HCT116 (cell line): ENCODE measurements at regions not wholly inside any gene's neighbourhood (a gene's known extent, or its start where the extent isn't known, plus 50 kb on each side); places are given as distances from the start of the nearest gene placed in this dataset.

ENCODE experiments used
- ATAC-seq: fragments of 200-7000 bp; cut with Tn5 transposase; 2 replicates; pipeline ENCODE4 v1.9.1; 2020; ENCODE audit warnings: mild to moderate bottlenecking, moderate library complexity
- BruUV-seq: library from RNA; stranded (reverse); fragments of 400-500 nt; replicated peaks from 2 replicates; lab custom pipeline; 2021; lab: Mats Ljungman, UMichigan
- CTCF ChIA-PET: fragments of 300-600 bp; sonication (Branson Sonifier 250); formaldehyde crosslinking; loops from one replicate; lab custom pipeline; 2021; ENCODE audit warnings: antibody characterized with exemption; lab: Charles Lee
- POLR2A ChIA-PET: fragments of 300-600, 350-600 bp; sonication (Branson Sonifier 250); formaldehyde crosslinking; loops from one replicate; lab custom pipeline; 2021; ENCODE audit warnings: antibody characterized with exemption; lab: Charles Lee
- RAD21 ChIA-PET, 2 experiments: fragments of 300-600 bp; sonication (Branson Sonifier 250); formaldehyde crosslinking; loops; one replicate each; lab custom pipeline; 2023; ENCODE audit warnings: low total read pairs in 2 of 2; ENCODE audit not compliant: uncharacterized antibody in 2 of 2, unreplicated experiment in 2 of 2, low non-redundant PET in 1 of 2; lab: Charles Lee
- DNase-seq: peaks from one replicate; pipeline ENCODE4 v3.0.0-alpha.2; 2010; ENCODE audit warnings: low read depth, low spot score
- H2AFZ ChIP-seq: fragments of 200-600 bp; shearing (Covaris generic), sonication (generic); 2 replicates; pipeline ENCODE4 v1.6.1; 2017; ENCODE audit warnings: low read depth, mixed run types, mixed read lengths, antibody characterized with exemption, low read length; ENCODE audit not compliant: poor library complexity, severe bottlenecking
- H3K27ac ChIP-seq: 2 replicates; pipeline ENCODE4 v1.5.1; 2012; ENCODE audit warnings: low read depth, low read length
- H3K27me3 ChIP-seq: fragments of 200-600 bp; sonication (generic); 2 replicates; pipeline ENCODE4 v1.6.1; 2016; ENCODE audit warnings: mixed run types, low read length, mixed read lengths; ENCODE audit not compliant: insufficient read depth
- H3K36me3 ChIP-seq, 2 experiments: fragments of 200-500 bp in 1 of 2; fragments of 200-600 bp in 1 of 2; sonication (Bioruptor generic) in 1 of 2; sonication (generic) in 1 of 2; 2 replicates each; pipeline versions ENCODE4 v1.5.1 to v1.6.1; 2014 to 2016; ENCODE audit warnings: low read length in 2 of 2, inconsistent platforms in 1 of 2, mixed read lengths in 1 of 2, mixed run types in 1 of 2; ENCODE audit not compliant: insufficient read depth in 2 of 2, control insufficient read depth in 1 of 2
- H3K4me1 ChIP-seq, 2 experiments: fragments of 200-600 bp in 1 of 2; sonication (generic) in 1 of 2; 2 replicates each; pipeline versions ENCODE4 v1.5.1 to v1.6.1; 2012 to 2017; ENCODE audit warnings: low read length in 2 of 2, inconsistent platforms in 1 of 2, mild to moderate bottlenecking in 1 of 2, mixed read lengths in 1 of 2, mixed run types in 1 of 2, moderate library complexity in 1 of 2; ENCODE audit not compliant: insufficient read depth in 2 of 2, control insufficient read depth in 1 of 2
- H3K4me2 ChIP-seq: fragments of 200-600 bp; sonication (generic); 2 replicates; pipeline ENCODE4 v1.6.1; 2017; ENCODE audit warnings: mixed run types, low read length, mixed read lengths
- H3K4me3 ChIP-seq, 2 experiments: fragments of 200-600 bp in 1 of 2; sonication (generic) in 1 of 2; replicated peaks in 1 of 2; 2 replicates each; pipeline ENCODE4 v1.5.1; 2011 to 2016; ENCODE audit warnings: low read length in 2 of 2, control low read depth in 1 of 2, low read depth in 1 of 2, mild to moderate bottlenecking in 1 of 2, mixed read lengths in 1 of 2, mixed run types in 1 of 2
- H3K79me2 ChIP-seq: fragments of 200-600 bp; sonication (generic); 2 replicates; pipeline ENCODE4 v1.6.1; 2017; ENCODE audit warnings: mild to moderate bottlenecking, mixed run types, low read length, moderate library complexity, mixed read lengths; ENCODE audit not compliant: insufficient read depth
- H3K9ac ChIP-seq: fragments of 200-600 bp; sonication (generic); 2 replicates; pipeline ENCODE4 v1.6.1; 2016; ENCODE audit warnings: low read length, mixed read lengths
- H3K9me2 ChIP-seq: fragments of 200-600 bp; sonication (generic), shearing (Covaris generic); 2 replicates; pipeline ENCODE4 v1.6.1; 2017; ENCODE audit warnings: mixed run types, mild to moderate bottlenecking, moderate library complexity; ENCODE audit not compliant: insufficient read depth
- H3K9me3 ChIP-seq, 2 experiments: fragments of 200-500 bp in 1 of 2; fragments of 200-600 bp in 1 of 2; sonication (Bioruptor generic) in 1 of 2; sonication (generic) in 1 of 2; 2 replicates each; pipeline ENCODE4 v1.6.1; 2014 to 2017; ENCODE audit warnings: low read length in 2 of 2, mixed read lengths in 2 of 2, inconsistent platforms in 1 of 2, low read depth in 1 of 2, mild to moderate bottlenecking in 1 of 2, mixed run types in 1 of 2, moderate library complexity in 1 of 2; ENCODE audit not compliant: control insufficient read depth in 1 of 2, insufficient read depth in 1 of 2
- H4K20me1 ChIP-seq: fragments of 200-600 bp; sonication (generic), shearing (Covaris generic); 2 replicates; pipeline ENCODE4 v1.6.1; 2017; ENCODE audit warnings: mixed run types, mild to moderate bottlenecking, moderate library complexity; ENCODE audit not compliant: insufficient read depth
- CBX3 ChIP-seq: IDR thresholded peaks from 2 replicates; pipeline ENCODE4 v1.6.1; 2012; ENCODE audit warnings: low read depth
- CTCF ChIP-seq, 3 experiments: fragments of 200-600 bp in 1 of 3; sonication (generic) in 1 of 3; IDR thresholded peaks in 2 of 3; conservative IDR thresholded peaks in 1 of 3; 2 replicates each; pipeline ENCODE4 v1.5.1; 2012 to 2017; ENCODE audit warnings: low read depth in 2 of 3, low read length in 2 of 3, antibody characterized with exemption in 1 of 3, borderline replicate concordance in 1 of 3, control low read depth in 1 of 3, mild to moderate bottlenecking in 1 of 3, mixed read lengths in 1 of 3, mixed run types in 1 of 3, moderate library complexity in 1 of 3; ENCODE audit not compliant: insufficient read depth in 1 of 3
- EGR1 ChIP-seq: IDR thresholded peaks from 2 replicates; pipeline ENCODE4 v1.6.1; 2012; ENCODE audit warnings: low read depth
- ELF1 ChIP-seq: IDR thresholded peaks from 2 replicates; pipeline ENCODE4 v1.6.1; 2012; ENCODE audit warnings: low read depth, borderline replicate concordance
- EZH2 ChIP-seq: fragments of 200-600 bp; sonication (generic); IDR thresholded peaks from 2 replicates; pipeline ENCODE4 v1.6.1; 2017; ENCODE audit warnings: antibody characterized with exemption, mixed run types
- EZH2phosphoT487 ChIP-seq: fragments of 200-600 bp; IDR thresholded peaks from 2 replicates; pipeline ENCODE4 v1.6.1; 2018; ENCODE audit warnings: antibody characterized with exemption, borderline replicate concordance
- FOSL1 ChIP-seq: IDR thresholded peaks from 2 replicates; pipeline ENCODE4 v1.6.1; 2012; ENCODE audit warnings: low read depth
- POLR2A ChIP-seq: IDR thresholded peaks from 2 replicates; pipeline ENCODE4 v1.7.0; 2011; ENCODE audit warnings: borderline replicate concordance; ENCODE audit not compliant: insufficient read depth, insufficient read length; ENCODE audit errors: extremely low read depth
- POLR2AphosphoS5 ChIP-seq: IDR thresholded peaks from 2 replicates; pipeline ENCODE4 v1.6.1; 2011; ENCODE audit warnings: mild to moderate bottlenecking, low read depth, low read length, moderate library complexity
- RAD21 ChIP-seq: IDR thresholded peaks from 2 replicates; pipeline ENCODE4 v1.6.1; 2012; ENCODE audit warnings: low read depth, mild to moderate bottlenecking
- SIN3A ChIP-seq: IDR thresholded peaks from 2 replicates; pipeline ENCODE4 v1.6.1; 2012; ENCODE audit warnings: low read depth
- SP1 ChIP-seq: IDR thresholded peaks from 2 replicates; pipeline ENCODE4 v1.6.1; 2012; ENCODE audit warnings: low read depth
- SRF ChIP-seq: IDR thresholded peaks from 2 replicates; pipeline ENCODE4 v1.6.1; 2012; ENCODE audit warnings: low read depth
- TCF7L2 ChIP-seq: IDR thresholded peaks from 2 replicates; pipeline ENCODE4 v1.7.0; 2011; ENCODE audit warnings: borderline replicate concordance, inconsistent platforms; ENCODE audit not compliant: insufficient read depth, insufficient read length; ENCODE audit errors: extremely low read depth
- YY1 ChIP-seq: IDR thresholded peaks from 2 replicates; pipeline ENCODE4 v1.6.1; 2011; ENCODE audit warnings: low read length, low read depth, moderate library complexity, mild to moderate bottlenecking; ENCODE audit not compliant: insufficient replicate concordance; ENCODE audit errors: extremely low read depth
- ZNF274 ChIP-seq: fragments of 200-500 bp; sonication (Bioruptor generic); IDR thresholded peaks from 2 replicates; pipeline ENCODE4 v1.6.1; 2014; ENCODE audit warnings: mild to moderate bottlenecking, low read depth, low read length, inconsistent platforms
- intact Hi-C: fragments of 100-400 bp; cut with micrococcal nuclease; formaldehyde crosslinking; loops from 2 replicates; pipeline ENCODE4 v1.10.0; 2022
- TF ChIP-seq, protein P1 (sequence below): IDR thresholded peaks from 2 replicates; pipeline ENCODE4 v1.6.1; 2012; ENCODE audit warnings: low read depth

GRCh38 chr18:13998571-13998970, 83.2 kb upstream of the MC2R start:
- H3K27me3 ChIP-seq: no peaks in the 10 kb centered on the region

More at GRCh38 chr18:13998571-13998970, 83.2 kb upstream of the MC2R start:
- Histone ChIP-seq H3K9me2 (no peaks in the 10 kb centered on the region), H4K20me1 (no peaks in the 10 kb centered on the region), H2AFZ (no peak overlapping the region), H3K27ac (no peak overlapping the region), H3K9me3 (no peaks in the 10 kb centered on the region), H3K4me1 (no peaks in the 10 kb centered on the region)
- intact Hi-C loops: no loop called here
- ChIA-PET POLR2A (no interaction called here), RAD21 (no interaction called here)
- TF ChIP-seq CBX3 (no peak), CTCF (IDR thresholded peaks at IDR 0.05 in 2 of 3, conservative IDR thresholded peaks at IDR 0.05 in 1 of 3; ENCODE audit: borderline replicate concordance in 1 of 3, insufficient read depth in 1 of 3, low read depth in 2 of 3, low read length in 2 of 3) (no peak), FOSL1 (no peak), SIN3A (no peak), EZH2phosphoT487 (no peak), ZNF274 (no peak), EZH2 (no peak), RAD21 (no peak), YY1 (no peak), SP1 (no peak), ELF1 (no peak), POLR2AphosphoS5 (no peak), TCF7L2 (no peak), SRF (no peak), POLR2A (no peak), EGR1 (no peak)
- TF ChIP-seq, protein P1, sequence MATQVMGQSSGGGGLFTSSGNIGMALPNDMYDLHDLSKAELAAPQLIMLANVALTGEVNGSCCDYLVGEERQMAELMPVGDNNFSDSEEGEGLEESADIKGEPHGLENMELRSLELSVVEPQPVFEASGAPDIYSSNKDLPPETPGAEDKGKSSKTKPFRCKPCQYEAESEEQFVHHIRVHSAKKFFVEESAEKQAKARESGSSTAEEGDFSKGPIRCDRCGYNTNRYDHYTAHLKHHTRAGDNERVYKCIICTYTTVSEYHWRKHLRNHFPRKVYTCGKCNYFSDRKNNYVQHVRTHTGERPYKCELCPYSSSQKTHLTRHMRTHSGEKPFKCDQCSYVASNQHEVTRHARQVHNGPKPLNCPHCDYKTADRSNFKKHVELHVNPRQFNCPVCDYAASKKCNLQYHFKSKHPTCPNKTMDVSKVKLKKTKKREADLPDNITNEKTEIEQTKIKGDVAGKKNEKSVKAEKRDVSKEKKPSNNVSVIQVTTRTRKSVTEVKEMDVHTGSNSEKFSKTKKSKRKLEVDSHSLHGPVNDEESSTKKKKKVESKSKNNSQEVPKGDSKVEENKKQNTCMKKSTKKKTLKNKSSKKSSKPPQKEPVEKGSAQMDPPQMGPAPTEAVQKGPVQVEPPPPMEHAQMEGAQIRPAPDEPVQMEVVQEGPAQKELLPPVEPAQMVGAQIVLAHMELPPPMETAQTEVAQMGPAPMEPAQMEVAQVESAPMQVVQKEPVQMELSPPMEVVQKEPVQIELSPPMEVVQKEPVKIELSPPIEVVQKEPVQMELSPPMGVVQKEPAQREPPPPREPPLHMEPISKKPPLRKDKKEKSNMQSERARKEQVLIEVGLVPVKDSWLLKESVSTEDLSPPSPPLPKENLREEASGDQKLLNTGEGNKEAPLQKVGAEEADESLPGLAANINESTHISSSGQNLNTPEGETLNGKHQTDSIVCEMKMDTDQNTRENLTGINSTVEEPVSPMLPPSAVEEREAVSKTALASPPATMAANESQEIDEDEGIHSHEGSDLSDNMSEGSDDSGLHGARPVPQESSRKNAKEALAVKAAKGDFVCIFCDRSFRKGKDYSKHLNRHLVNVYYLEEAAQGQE: no peak
- TF ChIP-seq, all 23 proteins: peak for 0
- Histone ChIP-seq H3K4me2 (no peak overlapping the region), H3K4me3 (no peak overlapping the region), H3K36me3 (no peaks in the 10 kb centered on the region), H3K79me2 (no peaks in the 10 kb centered on the region), H3K9ac (no peak overlapping the region)
- no TSS peak for BruUV-seq
- ATAC-seq: no peak
- CTCF ChIA-PET: no interaction called here
- no peak for DNase-seq
